Testis (tissue), 2 donors: ENCODE measurements at regions not wholly inside any gene's neighbourhood (a gene's known extent, or its start where the extent isn't known, plus 50 kb on each side); places are given as distances from the start of the nearest gene placed in this dataset.

ENCODE experiments used
- POLR2A ChIP-seq: fragments of 450-650 bp; IDR thresholded peaks from one replicate; pipeline ENCODE4 v1.6.1; 2017; ENCODE audit warnings: antibody characterized with exemption, mild to moderate bottlenecking, moderate library complexity
- TF ChIP-seq, protein P1 (sequence below), 3 experiments: fragments of 450-650 bp in 2 of 3; fragments of 200-600 bp in 1 of 3; sonication (generic) in 1 of 3; IDR thresholded peaks; one replicate each; pipeline ENCODE4 v1.5.1; 2016 to 2019; ENCODE audit warnings: antibody characterized with exemption in 3 of 3, mild to moderate bottlenecking in 2 of 3, moderate library complexity in 1 of 3

DNA sequence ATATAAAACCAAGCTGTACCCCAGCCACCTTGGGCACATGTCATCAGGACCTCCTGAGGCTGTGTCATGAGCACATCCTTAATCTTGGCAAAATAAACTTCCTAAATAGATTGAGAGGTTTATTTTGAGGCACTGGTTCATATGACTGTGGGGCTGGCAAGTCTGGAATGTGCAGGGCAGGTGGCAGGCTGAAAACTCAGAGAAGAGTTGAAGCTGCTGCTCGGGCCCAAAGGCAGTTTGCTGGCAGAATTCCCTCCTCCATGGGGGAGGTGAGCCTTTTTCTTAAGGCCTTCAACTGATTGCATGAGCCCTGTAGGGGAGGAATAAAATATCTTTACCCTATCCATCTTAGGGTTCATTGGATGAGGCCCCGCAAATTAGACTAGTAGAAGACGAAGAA is 72.2 kb upstream of the CDK20 start:
- TF ChIP-seq POLR2A, result no peak
- TF ChIP-seq, protein P1, sequence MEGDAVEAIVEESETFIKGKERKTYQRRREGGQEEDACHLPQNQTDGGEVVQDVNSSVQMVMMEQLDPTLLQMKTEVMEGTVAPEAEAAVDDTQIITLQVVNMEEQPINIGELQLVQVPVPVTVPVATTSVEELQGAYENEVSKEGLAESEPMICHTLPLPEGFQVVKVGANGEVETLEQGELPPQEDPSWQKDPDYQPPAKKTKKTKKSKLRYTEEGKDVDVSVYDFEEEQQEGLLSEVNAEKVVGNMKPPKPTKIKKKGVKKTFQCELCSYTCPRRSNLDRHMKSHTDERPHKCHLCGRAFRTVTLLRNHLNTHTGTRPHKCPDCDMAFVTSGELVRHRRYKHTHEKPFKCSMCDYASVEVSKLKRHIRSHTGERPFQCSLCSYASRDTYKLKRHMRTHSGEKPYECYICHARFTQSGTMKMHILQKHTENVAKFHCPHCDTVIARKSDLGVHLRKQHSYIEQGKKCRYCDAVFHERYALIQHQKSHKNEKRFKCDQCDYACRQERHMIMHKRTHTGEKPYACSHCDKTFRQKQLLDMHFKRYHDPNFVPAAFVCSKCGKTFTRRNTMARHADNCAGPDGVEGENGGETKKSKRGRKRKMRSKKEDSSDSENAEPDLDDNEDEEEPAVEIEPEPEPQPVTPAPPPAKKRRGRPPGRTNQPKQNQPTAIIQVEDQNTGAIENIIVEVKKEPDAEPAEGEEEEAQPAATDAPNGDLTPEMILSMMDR (IDR thresholded peaks at IDR 0.05), result no peak
